ENCODE measurements at regions not wholly inside any gene's neighbourhood (a gene's known extent, or its start where the extent isn't known, plus 50 kb on each side); places are given as distances from the start of the nearest gene placed in this dataset.
"Not testable (repeated sequence)": the region's sequence is repeated elsewhere in the genome, so short reads cannot be mapped to it uniquely, and the experiment has no call there.

GRCh38 chr11:38416141-38416540 lies 1818.1 kb upstream of the RAG2 start:
- H3K4me3 ChIP-seq (ENCODE audit: low read length), result no peak overlapping the region
- H3K4me2 ChIP-seq (ENCODE audit: low read depth, low read length, poor library complexity, severe bottlenecking), result no peak overlapping the region
- H2AFZ ChIP-seq (ENCODE audit: low read length), result no peak overlapping the region
- H3K4me1 ChIP-seq (ENCODE audit: low read length), result no peaks in the 10 kb centered on the region
- H3K79me2 ChIP-seq (ENCODE audit: low read length), result no peaks in the 10 kb centered on the region
- H3K27ac ChIP-seq (ENCODE audit: low read length), result no peak overlapping the region
- H3K9me3 ChIP-seq (ENCODE audit: low read length), result peaks cover 29% of the 10 kb centered on the region
- no peaks in the 10 kb centered on the region for H4K20me1 ChIP-seq (ENCODE audit: insufficient read depth, low read depth, low read length)
- no peaks in the 10 kb centered on the region for H3K36me3 ChIP-seq (ENCODE audit: insufficient read depth, low read length)
- H3K9me2 ChIP-seq (replicated peaks; ENCODE audit: insufficient read depth, low read length), result no peaks in the 10 kb centered on the region
- DNase-seq, result no peak
- H3K9ac ChIP-seq (ENCODE audit: low read length), result no peak overlapping the region
- H3K27me3 ChIP-seq (ENCODE audit: low read length), result no peaks in the 10 kb centered on the region

GRCh38 chr11:38411149-38411548 lies 1813.1 kb upstream of the RAG2 start:
- Histone ChIP-seq H3K27ac (ENCODE audit: low read length) (no peak overlapping the region), H4K20me1 (ENCODE audit: insufficient read depth, low read depth, low read length) (no peaks in the 10 kb centered on the region), H3K9ac (ENCODE audit: low read length) (no peak overlapping the region), H3K4me1 (ENCODE audit: low read length) (no peaks in the 10 kb centered on the region), H3K36me3 (ENCODE audit: insufficient read depth, low read length) (no peaks in the 10 kb centered on the region), H3K27me3 (ENCODE audit: low read length) (no peaks in the 10 kb centered on the region), H3K4me3 (ENCODE audit: low read length) (no peak overlapping the region), H3K4me2 (ENCODE audit: low read depth, low read length, poor library complexity, severe bottlenecking) (no peak overlapping the region), H2AFZ (ENCODE audit: low read length) (no peak overlapping the region), H3K9me3 (ENCODE audit: low read length) (peaks cover 44% of the 10 kb centered on the region), H3K79me2 (ENCODE audit: low read length) (no peaks in the 10 kb centered on the region), H3K9me2 (replicated peaks; ENCODE audit: insufficient read depth, low read length) (no peaks in the 10 kb centered on the region)
- no peak for DNase-seq

GRCh38 chr11:38402063-38402462 lies 1804.0 kb upstream of the RAG2 start:
- Histone ChIP-seq H3K4me1 (ENCODE audit: low read length) (no peaks in the 10 kb centered on the region), H3K36me3 (ENCODE audit: insufficient read depth, low read length) (no peaks in the 10 kb centered on the region), H3K9ac (ENCODE audit: low read length) (no peak overlapping the region), H3K9me2 (replicated peaks; ENCODE audit: insufficient read depth, low read length) (no peaks in the 10 kb centered on the region), H3K79me2 (ENCODE audit: low read length) (no peaks in the 10 kb centered on the region), H4K20me1 (ENCODE audit: insufficient read depth, low read depth, low read length) (no peaks in the 10 kb centered on the region), H3K9me3 (ENCODE audit: low read length) (peaks cover 27% of the 10 kb centered on the region), H3K4me2 (ENCODE audit: low read depth, low read length, poor library complexity, severe bottlenecking) (no peak overlapping the region), H3K4me3 (ENCODE audit: low read length) (no peak overlapping the region), H2AFZ (ENCODE audit: low read length) (no peak overlapping the region), H3K27ac (ENCODE audit: low read length) (no peak overlapping the region), H3K27me3 (ENCODE audit: low read length) (no peaks in the 10 kb centered on the region)
- no peak for DNase-seq

GRCh38 chr11:38392176-38392575 lies 1794.1 kb upstream of the RAG2 start:
- Histone ChIP-seq H3K27me3 (ENCODE audit: low read length) (no peaks in the 10 kb centered on the region), H4K20me1 (ENCODE audit: insufficient read depth, low read depth, low read length) (no peaks in the 10 kb centered on the region), H3K79me2 (ENCODE audit: low read length) (no peaks in the 10 kb centered on the region), H3K9ac (ENCODE audit: low read length) (no peak overlapping the region), H3K4me2 (ENCODE audit: low read depth, low read length, poor library complexity, severe bottlenecking) (no peak overlapping the region), H2AFZ (ENCODE audit: low read length) (no peak overlapping the region), H3K36me3 (ENCODE audit: insufficient read depth, low read length) (no peaks in the 10 kb centered on the region), H3K9me2 (replicated peaks; ENCODE audit: insufficient read depth, low read length) (no peaks in the 10 kb centered on the region), H3K9me3 (ENCODE audit: low read length) (peaks cover 24% of the 10 kb centered on the region), H3K27ac (ENCODE audit: low read length) (no peak overlapping the region), H3K4me3 (ENCODE audit: low read length) (no peak overlapping the region), H3K4me1 (ENCODE audit: low read length) (no peaks in the 10 kb centered on the region)
- DNase-seq, result no peak

GRCh38 chr11:38384568-38384967 lies 1786.5 kb upstream of the RAG2 start:
- Histone ChIP-seq H2AFZ (ENCODE audit: low read length) (no peak overlapping the region), H3K79me2 (ENCODE audit: low read length) (no peaks in the 10 kb centered on the region), H3K36me3 (ENCODE audit: insufficient read depth, low read length) (no peaks in the 10 kb centered on the region), H3K27me3 (ENCODE audit: low read length) (no peaks in the 10 kb centered on the region), H3K27ac (ENCODE audit: low read length) (no peak overlapping the region), H3K4me2 (ENCODE audit: low read depth, low read length, poor library complexity, severe bottlenecking) (no peak overlapping the region), H3K4me3 (ENCODE audit: low read length) (no peak overlapping the region), H3K9ac (ENCODE audit: low read length) (no peak overlapping the region), H3K4me1 (ENCODE audit: low read length) (no peaks in the 10 kb centered on the region), H3K9me2 (replicated peaks; ENCODE audit: insufficient read depth, low read length) (no peaks in the 10 kb centered on the region), H3K9me3 (ENCODE audit: low read length) (peaks cover 16% of the 10 kb centered on the region; the same call in 1 of the 2 replicates), H4K20me1 (ENCODE audit: insufficient read depth, low read depth, low read length) (no peaks in the 10 kb centered on the region)
- DNase-seq, result no peak

- Histone ChIP-seq H3K4me2 (ENCODE audit: low read depth, low read length, poor library complexity, severe bottlenecking) (no peak overlapping the region), H3K9me3 (ENCODE audit: low read length) (peaks cover 38% of the 10 kb centered on the region), H3K4me3 (ENCODE audit: low read length) (no peak overlapping the region), H3K9me2 (replicated peaks; ENCODE audit: insufficient read depth, low read length) (no peaks in the 10 kb centered on the region), H3K27me3 (ENCODE audit: low read length) (no peaks in the 10 kb centered on the region), H4K20me1 (ENCODE audit: insufficient read depth, low read depth, low read length) (no peaks in the 10 kb centered on the region), H3K4me1 (ENCODE audit: low read length) (no peaks in the 10 kb centered on the region), H2AFZ (ENCODE audit: low read length) (no peak overlapping the region), H3K27ac (ENCODE audit: low read length) (no peak overlapping the region), H3K36me3 (ENCODE audit: insufficient read depth, low read length) (no peaks in the 10 kb centered on the region), H3K79me2 (ENCODE audit: low read length) (no peaks in the 10 kb centered on the region), H3K9ac (ENCODE audit: low read length) (no peak overlapping the region)
- no peak for DNase-seq
Measured at GRCh38 chr11:38365274-38365673, 1767.2 kb upstream of the RAG2 start.

GRCh38 chr11:38356255-38356654 lies 1758.2 kb upstream of the RAG2 start:
- no peak overlapping the region for H3K27ac ChIP-seq (ENCODE audit: low read length)
- no peaks in the 10 kb centered on the region for H3K27me3 ChIP-seq (ENCODE audit: low read length)
- H3K4me1 ChIP-seq (ENCODE audit: low read length), result no peaks in the 10 kb centered on the region
- H3K9me2 ChIP-seq (replicated peaks; ENCODE audit: insufficient read depth, low read length), result no peaks in the 10 kb centered on the region
- H3K79me2 ChIP-seq (ENCODE audit: low read length), result no peaks in the 10 kb centered on the region
- H3K9ac ChIP-seq (ENCODE audit: low read length), result no peak overlapping the region
- no peaks in the 10 kb centered on the region for H4K20me1 ChIP-seq (ENCODE audit: insufficient read depth, low read depth, low read length)
- no peak overlapping the region for H3K4me3 ChIP-seq (ENCODE audit: low read length)
- peaks cover 37% of the 10 kb centered on the region for H3K9me3 ChIP-seq (ENCODE audit: low read length)
- H2AFZ ChIP-seq (ENCODE audit: low read length), result no peak overlapping the region
- no peak for DNase-seq
- H3K36me3 ChIP-seq (ENCODE audit: insufficient read depth, low read length), result no peaks in the 10 kb centered on the region
- no peak overlapping the region for H3K4me2 ChIP-seq (ENCODE audit: low read depth, low read length, poor library complexity, severe bottlenecking)

GRCh38 chr11:38345286-38345685 lies 1747.2 kb upstream of the RAG2 start:
- no peaks in the 10 kb centered on the region for H3K9me2 ChIP-seq (replicated peaks; ENCODE audit: insufficient read depth, low read length)
- no peak for DNase-seq
- peaks cover 24% of the 10 kb centered on the region for H3K9me3 ChIP-seq (ENCODE audit: low read length)
- no peaks in the 10 kb centered on the region for H3K36me3 ChIP-seq (ENCODE audit: insufficient read depth, low read length)
- no peaks in the 10 kb centered on the region for H3K27me3 ChIP-seq (ENCODE audit: low read length)
- H3K4me1 ChIP-seq (ENCODE audit: low read length), result no peaks in the 10 kb centered on the region
- H4K20me1 ChIP-seq (ENCODE audit: insufficient read depth, low read depth, low read length), result no peaks in the 10 kb centered on the region
- no peak overlapping the region for H3K27ac ChIP-seq (ENCODE audit: low read length)
- H3K9ac ChIP-seq (ENCODE audit: low read length), result no peak overlapping the region
- H2AFZ ChIP-seq (ENCODE audit: low read length), result no peak overlapping the region
- no peaks in the 10 kb centered on the region for H3K79me2 ChIP-seq (ENCODE audit: low read length)
- H3K4me3 ChIP-seq (ENCODE audit: low read length), result no peak overlapping the region
- no peak overlapping the region for H3K4me2 ChIP-seq (ENCODE audit: low read depth, low read length, poor library complexity, severe bottlenecking)

- peaks cover 19% of the 10 kb centered on the region for H3K9me3 ChIP-seq (ENCODE audit: low read length)
- H3K79me2 ChIP-seq (ENCODE audit: low read length); H3K4me2 ChIP-seq (ENCODE audit: low read depth, low read length, poor library complexity, severe bottlenecking); H3K36me3 ChIP-seq (ENCODE audit: insufficient read depth, low read length); H3K4me1 ChIP-seq (ENCODE audit: low read length); DNase-seq; H3K27me3 ChIP-seq (ENCODE audit: low read length); H2AFZ ChIP-seq (ENCODE audit: low read length); H3K9ac ChIP-seq (ENCODE audit: low read length); H3K4me3 ChIP-seq (ENCODE audit: low read length); H3K9me2 ChIP-seq (replicated peaks; ENCODE audit: insufficient read depth, low read length); H3K27ac ChIP-seq (ENCODE audit: low read length); H4K20me1 ChIP-seq (ENCODE audit: insufficient read depth, low read depth, low read length): not testable (repeated sequence)
Measured at GRCh38 chr11:38341612-38342011, 1743.6 kb upstream of the RAG2 start.
